Liver (tissue), 8 donors: ENCODE measurements at regions not wholly inside any gene's neighbourhood (a gene's known extent, or its start where the extent isn't known, plus 50 kb on each side); places are given as distances from the start of the nearest gene placed in this dataset.

ENCODE experiments used
- DNase-seq: peaks from one replicate; pipeline ENCODE4 v3.0.0-alpha.2; 2017; ENCODE audit warnings: low spot score
- H3K27ac ChIP-seq, 2 donors: one replicate each; pipeline ENCODE4 v1.7.0; 2013; ENCODE audit warnings: inconsistent platforms in 2 of 2, low read length in 2 of 2, control low read depth in 1 of 2, low read depth in 1 of 2, mild to moderate bottlenecking in 1 of 2
- H3K27me3 ChIP-seq, 4 donors: one replicate each; pipeline versions ENCODE4 v1.6.1 to v1.7.0; 2013; ENCODE audit warnings: low read length in 3 of 4, inconsistent platforms in 1 of 4, mild to moderate bottlenecking in 1 of 4, moderate library complexity in 1 of 4; ENCODE audit not compliant: control insufficient read depth in 4 of 4, insufficient read depth in 4 of 4
- H3K36me3 ChIP-seq, 4 donors: one replicate each; pipeline versions ENCODE4 v1.6.1 to v1.7.0; 2013; ENCODE audit warnings: low read length in 3 of 4, mild to moderate bottlenecking in 3 of 4, low read depth in 1 of 4, moderate library complexity in 1 of 4; ENCODE audit not compliant: control insufficient read depth in 4 of 4, insufficient read depth in 3 of 4
- H3K4me1 ChIP-seq, 4 donors: one replicate each; pipeline versions ENCODE4 v1.6.1 to v1.7.0; 2013; ENCODE audit warnings: low read length in 3 of 4, mild to moderate bottlenecking in 3 of 4, moderate library complexity in 1 of 4; ENCODE audit not compliant: control insufficient read depth in 4 of 4, insufficient read depth in 4 of 4
- H3K4me3 ChIP-seq, 3 donors: one replicate each; pipeline versions ENCODE4 v1.6.1 to v1.7.0; 2013; ENCODE audit warnings: low read length in 3 of 3, control low read depth in 1 of 3, low read depth in 1 of 3, mild to moderate bottlenecking in 1 of 3
- H3K9ac ChIP-seq, 2 donors: one replicate each; pipeline ENCODE4 v1.7.0; 2013; ENCODE audit warnings: low read length in 2 of 2, mild to moderate bottlenecking in 2 of 2, moderate library complexity in 2 of 2, control low read depth in 1 of 2, low read depth in 1 of 2
- H3K9me3 ChIP-seq, 4 donors: one replicate each; pipeline versions ENCODE4 v1.6.1 to v1.7.0; 2013; ENCODE audit warnings: low read length in 3 of 4; ENCODE audit not compliant: control insufficient read depth in 4 of 4
- ATF3 ChIP-seq: IDR thresholded peaks from 2 replicates; pipeline ENCODE4 v1.6.1; 2016; ENCODE audit warnings: antibody characterized with exemption
- CTCF ChIP-seq: fragments of 150-350 bp; IDR thresholded peaks from 2 replicates; pipeline ENCODE4 v1.5.1; 2017; ENCODE audit warnings: improper control_type of control experiment, low read depth, low read length; ENCODE audit not compliant: missing input control
- FOXA1 ChIP-seq: IDR thresholded peaks from 2 replicates; pipeline ENCODE4 v1.6.1; 2016; ENCODE audit warnings: antibody characterized with exemption
- FOXA2 ChIP-seq: IDR thresholded peaks from 2 replicates; pipeline ENCODE4 v1.6.1; 2016; ENCODE audit warnings: antibody characterized with exemption
- HNF4A ChIP-seq, 2 donors: conservative IDR thresholded peaks; 2 replicates each; pipeline ENCODE4 v1.6.1; 2016; ENCODE audit warnings: antibody characterized with exemption in 2 of 2, mild to moderate bottlenecking in 2 of 2
- HNF4G ChIP-seq: IDR thresholded peaks from 2 replicates; pipeline ENCODE4 v1.6.1; 2016; ENCODE audit warnings: antibody characterized with exemption
- MAX ChIP-seq: IDR thresholded peaks from 2 replicates; pipeline ENCODE4 v1.6.1; 2016; ENCODE audit warnings: antibody characterized with exemption
- NR2F2 ChIP-seq: IDR thresholded peaks from 2 replicates; pipeline ENCODE4 v1.6.1; 2016; ENCODE audit warnings: antibody characterized with exemption
- RAD21 ChIP-seq, 2 donors: IDR thresholded peaks; 2 replicates each; pipeline ENCODE4 v1.6.1; 2016; ENCODE audit warnings: antibody characterized with exemption in 2 of 2, mild to moderate bottlenecking in 2 of 2
- REST ChIP-seq: IDR thresholded peaks from 2 replicates; pipeline ENCODE4 v1.6.1; 2016; ENCODE audit warnings: antibody characterized with exemption, mild to moderate bottlenecking
- RXRA ChIP-seq, 2 donors: IDR thresholded peaks; 2 replicates each; pipeline ENCODE4 v1.6.1; 2017 to 2018; ENCODE audit warnings: antibody characterized with exemption in 2 of 2, mild to moderate bottlenecking in 1 of 2
- TAF1 ChIP-seq: conservative IDR thresholded peaks from 2 replicates; pipeline ENCODE4 v1.6.1; 2016; ENCODE audit warnings: antibody characterized with exemption, mild to moderate bottlenecking
- YY1 ChIP-seq: IDR thresholded peaks from 2 replicates; pipeline ENCODE4 v1.6.1; 2016; ENCODE audit warnings: antibody characterized with exemption, mild to moderate bottlenecking
- ZBTB33 ChIP-seq: IDR thresholded peaks from 2 replicates; pipeline ENCODE4 v1.6.1; 2016; ENCODE audit warnings: antibody characterized with exemption
- WGBS: extraction: QIAGEN DNeasy Blood & Tissue Kit; methylation state at CpG from one replicate; pipeline ENCODE4 v1.1.7; 2013; 5-methylcytosine and 5-hydroxymethylcytosine counted together
- donor health status: healthy.
- donor health status: healthy.
- donor health status: healthy.
- donor health status: healthy.
- donor health status: healthy.

- TF ChIP-seq FOXA1 (no peak), CTCF (no peak), FOXA2 (no peak)
These were observed 912.4 kb downstream of the VRK1 start (continued) for GRCh38 chr14:97709552-97709951.

- TF ChIP-seq MAX (no peak), YY1 (no peak), HNF4A (conservative IDR thresholded peaks at IDR 0.05) (no peak), NR2F2 (no peak), ZBTB33 (no peak)
- Histone ChIP-seq H3K4me1 (no peaks in the 10 kb centered on the region), H3K27ac (no peak overlapping the region), H3K36me3 (no peaks in the 10 kb centered on the region), H3K27me3 (peaks cover 0 to 5% (median 2%) of the 10 kb centered on the region in 4 donors), H3K9ac (no peak overlapping the region), H3K4me3 (no peak overlapping the region), H3K9me3 (no peaks in the 10 kb centered on the region)
- no peak for DNase-seq
- WGBS, result 78% methylated on average over 2 of the region's 2 CpGs
These were observed 913.5 kb downstream of the VRK1 start for GRCh38 chr14:97710726-97711125.

- Histone ChIP-seq H3K27me3 (peaks cover 0 to 4% (median 0%) of the 10 kb centered on the region in 4 donors), H3K4me3 (no peak overlapping the region), H3K4me1 (no peaks in the 10 kb centered on the region), H3K9ac (no peak overlapping the region), H3K36me3 (no peaks in the 10 kb centered on the region), H3K9me3 (no peaks in the 10 kb centered on the region), H3K27ac (no peak overlapping the region)
- TF ChIP-seq YY1 (no peak), RXRA (IDR thresholded peaks at IDR 0.05) (no peak), REST (no peak), HNF4A (conservative IDR thresholded peaks at IDR 0.05) (no peak), CTCF (no peak), TAF1 (no peak), ATF3 (no peak), ZBTB33 (no peak), FOXA1 (no peak), HNF4G (no peak), RAD21 (IDR thresholded peaks at IDR 0.05) (no peak)
- no peak for DNase-seq
These were observed 915.3 kb downstream of the VRK1 start for GRCh38 chr14:97712471-97712870.
